EH (cell line): ENCODE measurements at regions not wholly inside any gene's neighbourhood (a gene's known extent, or its start where the extent isn't known, plus 50 kb on each side); places are given as distances from the start of the nearest gene placed in this dataset.
A peak's percentile ranks its signal among the peaks of the same experiment; 100 is the strongest.

Experiments
- DNase-seq: peaks from one replicate; pipeline ENCODE4 v3.0.0-alpha.2; 2015; ENCODE audit warnings: low read depth

GRCh38 chr4:24244663-24245490, 339.5 kb downstream of the DHX15 start:
- no peak for DNase-seq

GRCh38 chr4:24243641-24244040, 340.7 kb downstream of the DHX15 start:
- no peak for DNase-seq

GRCh38 chr4:24241511-24241910, 342.8 kb downstream of the DHX15 start:
- no peak for DNase-seq

- no peak for DNase-seq
Measured at GRCh38 chr4:24240655-24241054, 343.7 kb downstream of the DHX15 start.

GRCh38 chr4:24237709-24238108, 346.6 kb downstream of the DHX15 start:
- DNase-seq = no peak

GRCh38 chr4:24236532-24236931, 346.7 kb upstream of the PPARGC1A start:
- DNase-seq = no peak

- DNase-seq = no peak
Measured at GRCh38 chr4:24236120-24236519, 346.3 kb upstream of the PPARGC1A start.

GRCh38 chr4:24235618-24236017, 345.8 kb upstream of the PPARGC1A start:
- DNase-seq = no peak

GRCh38 chr4:24234288-24234848, 344.5 kb upstream of the PPARGC1A start:
- DNase-seq = no peak

GRCh38 chr4:24230955-24231354, 341.1 kb upstream of the PPARGC1A start:
- no peak for DNase-seq

- peak; percentile 4 for DNase-seq
Measured at GRCh38 chr4:24229978-24230377, 340.1 kb upstream of the PPARGC1A start.

- no peak for DNase-seq
Measured at GRCh38 chr4:24228692-24229091, 338.8 kb upstream of the PPARGC1A start.

GRCh38 chr4:24226667-24227066, 336.8 kb upstream of the PPARGC1A start:
- DNase-seq = peak; percentile 9

GRCh38 chr4:24226023-24226422, 336.2 kb upstream of the PPARGC1A start:
- DNase-seq = peak; percentile 36

- no peak for DNase-seq
Measured at GRCh38 chr4:24224446-24224845, 334.6 kb upstream of the PPARGC1A start.

GRCh38 chr4:24219209-24219608, 329.4 kb upstream of the PPARGC1A start:
- no peak for DNase-seq

GRCh38 chr4:24218566-24218965, 328.7 kb upstream of the PPARGC1A start:
- DNase-seq = no peak

- DNase-seq = no peak
Measured at GRCh38 chr4:24214796-24215195, 324.9 kb upstream of the PPARGC1A start.

GRCh38 chr4:24213961-24214360, 324.1 kb upstream of the PPARGC1A start:
- no peak for DNase-seq

- no peak for DNase-seq
Measured at GRCh38 chr4:24212642-24213041, 322.8 kb upstream of the PPARGC1A start.

GRCh38 chr4:24211856-24212255, 322.0 kb upstream of the PPARGC1A start:
- DNase-seq = peak; percentile 3

GRCh38 chr4:24210332-24210902, 320.6 kb upstream of the PPARGC1A start:
- DNase-seq = peak; percentile 82

- peak; percentile 2 for DNase-seq
Measured at GRCh38 chr4:24209906-24210305, 320.1 kb upstream of the PPARGC1A start.
